GM19324 (cell line): ENCODE measurements at regions not wholly inside any gene's neighbourhood (a gene's known extent, or its start where the extent isn't known, plus 50 kb on each side); places are given as distances from the start of the nearest gene placed in this dataset.
"Not testable (repeated sequence)": the region's sequence is repeated elsewhere in the genome, so short reads cannot be mapped to it uniquely, and the experiment has no call there.

Experiments used
- ATAC-seq: cut with Tn5 transposase; IDR thresholded peaks from one replicate; pipeline ENCODE4 v1.9.1; 2021; ENCODE audit warnings: mild to moderate bottlenecking, moderate library complexity; ENCODE audit not compliant: unreplicated experiment, low FRiP score

- ATAC-seq, result no peak
Measured at GRCh38 chr6:47180633-47181032, 129.1 kb downstream of the TNFRSF21 start.

DNA sequence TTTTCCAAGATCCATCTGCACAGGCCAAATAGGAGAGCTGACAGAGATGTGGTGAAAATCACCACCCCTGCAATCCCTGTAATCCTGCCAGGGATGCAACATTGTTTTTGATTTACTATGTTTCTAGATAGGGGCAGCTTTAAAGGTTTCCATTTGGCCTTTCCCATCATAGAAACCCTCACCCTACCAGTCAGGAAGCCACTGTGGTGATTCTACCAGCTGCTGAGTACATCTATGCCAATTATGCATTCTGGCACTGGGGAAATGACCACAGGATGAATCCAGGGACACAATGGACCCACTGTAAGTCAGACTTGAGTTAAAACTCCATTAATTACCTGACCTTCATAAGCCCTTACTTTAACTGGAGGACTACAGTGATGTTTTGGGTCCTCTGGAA is 130.4 kb downstream of the TNFRSF21 start:
- ATAC-seq, result no peak

DNA sequence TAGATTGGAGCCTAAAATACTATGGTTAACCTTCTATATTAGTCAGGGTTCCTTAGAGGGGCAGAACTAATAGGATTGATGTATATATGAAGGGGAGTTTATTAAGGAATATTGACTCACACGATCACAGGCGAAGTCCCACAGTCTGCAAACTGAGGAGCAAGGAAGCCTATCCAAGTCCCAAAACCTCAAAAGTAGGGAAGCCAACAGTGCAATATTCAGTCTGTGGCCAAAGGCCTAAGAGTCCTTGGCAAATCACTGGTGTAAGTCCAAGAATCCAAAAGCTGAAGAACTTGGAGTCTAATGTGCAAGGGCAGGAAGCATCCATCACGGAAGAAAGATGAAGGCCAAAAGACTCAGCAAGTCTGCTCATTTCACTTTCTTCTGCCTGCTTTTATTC is 133.5 kb upstream of the ADGRF1 start:
- ATAC-seq, result no peak

- no peak for ATAC-seq
Measured at GRCh38 chr6:47174502-47175023, 132.4 kb upstream of the ADGRF1 start.

GRCh38 chr6:47174063-47174462 is 131.9 kb upstream of the ADGRF1 start:
- ATAC-seq, result not testable (repeated sequence)

DNA sequence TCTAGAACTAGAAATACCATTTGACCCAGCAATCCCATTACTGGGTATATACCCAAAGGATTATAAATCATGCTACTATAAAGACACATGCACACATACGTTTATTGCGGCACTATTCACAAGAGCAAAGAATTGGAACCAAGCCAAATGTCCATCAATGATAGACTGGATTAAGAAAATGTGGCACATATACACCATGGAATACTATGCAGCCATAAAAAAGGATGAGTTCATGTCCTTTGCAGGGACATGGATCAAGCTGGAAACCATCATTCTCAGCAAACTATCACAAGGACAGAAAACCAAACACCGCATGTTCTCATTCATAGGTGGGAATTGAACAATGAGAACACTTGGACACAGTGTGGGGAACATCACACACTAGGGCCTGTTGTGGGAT is 131.0 kb upstream of the ADGRF1 start:
- not testable (repeated sequence) for ATAC-seq

- no peak for ATAC-seq
Measured at GRCh38 chr6:47170617-47170947, 128.4 kb upstream of the ADGRF1 start.

DNA sequence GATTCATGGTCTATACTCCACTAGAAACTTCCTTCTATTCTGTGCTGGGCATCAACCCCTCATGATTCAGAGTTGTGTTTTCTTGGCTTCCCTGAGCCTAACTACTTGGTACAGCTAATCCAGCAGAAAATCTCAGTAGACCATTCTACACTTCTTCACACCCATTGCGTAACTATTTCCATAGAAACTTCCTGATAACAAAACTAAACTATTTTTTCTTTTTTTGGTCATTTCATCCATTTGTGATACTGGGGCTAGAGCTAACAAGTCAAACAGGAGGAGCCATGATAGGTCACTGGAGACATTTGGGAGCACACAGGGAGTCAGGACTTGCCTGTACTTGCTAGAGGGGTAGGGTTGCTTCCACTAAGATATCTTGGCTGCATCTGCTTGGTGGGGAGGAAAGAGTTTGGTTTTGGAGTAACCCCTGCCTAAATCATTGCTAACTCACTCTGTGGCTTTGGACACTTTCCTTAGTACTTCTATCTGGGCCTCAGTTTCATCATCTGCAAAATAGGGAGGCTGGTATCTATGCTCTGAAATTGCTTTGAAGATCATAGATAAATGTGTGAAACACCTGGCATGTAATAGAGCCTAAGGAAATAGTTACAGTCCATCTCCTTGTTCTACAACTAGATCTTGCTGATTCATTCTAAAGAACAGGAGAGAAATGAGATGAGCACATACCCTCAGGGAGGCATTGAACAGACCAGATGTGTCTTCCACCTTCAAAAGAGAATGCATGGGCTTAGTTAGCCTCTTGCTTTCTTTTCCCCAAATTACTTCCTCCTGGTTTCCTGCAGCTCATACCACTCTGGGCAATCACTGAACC is 127.9 kb upstream of the ADGRF1 start:
- ATAC-seq, result no peak

GRCh38 chr6:47168180-47168579 is 126.0 kb upstream of the ADGRF1 start:
- no peak for ATAC-seq

DNA sequence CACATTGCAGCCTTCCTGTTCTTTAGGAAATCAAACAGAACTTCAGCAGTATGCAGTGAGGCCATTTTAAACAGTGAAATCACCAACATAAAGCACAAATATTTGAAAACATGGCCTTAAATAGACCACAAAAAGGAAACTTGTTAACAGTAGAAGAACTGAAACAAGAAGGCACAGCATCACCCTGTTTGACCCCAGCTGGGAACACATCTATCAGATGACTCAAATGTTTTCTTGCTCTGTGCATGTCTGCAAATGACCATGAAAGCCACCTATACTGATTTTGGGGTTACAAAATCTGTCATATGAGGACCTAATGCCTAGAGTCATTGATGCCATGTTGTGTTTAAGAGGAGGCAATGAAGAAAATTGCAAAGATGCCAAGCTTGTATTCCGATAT is 123.8 kb upstream of the ADGRF1 start:
- ATAC-seq, result peak; percentile 76

GRCh38 chr6:47164877-47165276 is 122.7 kb upstream of the ADGRF1 start:
- no peak for ATAC-seq

GRCh38 chr6:47163536-47163935 is 121.4 kb upstream of the ADGRF1 start:
- ATAC-seq, result no peak

GRCh38 chr6:47162793-47163192 is 120.7 kb upstream of the ADGRF1 start:
- no peak for ATAC-seq

DNA sequence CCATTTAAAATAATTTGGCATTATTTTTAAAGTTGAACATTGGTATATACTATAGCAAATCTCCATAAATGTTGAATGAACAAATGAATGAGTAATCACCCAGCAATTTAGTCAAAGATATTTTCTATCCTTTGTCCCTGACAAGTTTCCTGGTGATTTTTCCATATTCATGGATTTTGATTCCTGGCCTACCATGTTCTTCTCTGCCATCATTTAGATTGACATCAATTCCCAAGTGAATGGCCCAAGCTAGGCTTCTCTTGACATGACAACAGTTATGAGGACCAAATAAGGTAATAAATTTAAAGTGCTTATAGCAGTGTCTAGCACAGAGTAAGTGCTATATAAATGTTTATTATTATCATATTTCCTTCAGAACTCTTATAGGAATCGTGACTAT is 120.1 kb upstream of the ADGRF1 start:
- ATAC-seq, result no peak

GRCh38 chr6:47161176-47161687 is 119.1 kb upstream of the ADGRF1 start:
- ATAC-seq, result no peak

DNA sequence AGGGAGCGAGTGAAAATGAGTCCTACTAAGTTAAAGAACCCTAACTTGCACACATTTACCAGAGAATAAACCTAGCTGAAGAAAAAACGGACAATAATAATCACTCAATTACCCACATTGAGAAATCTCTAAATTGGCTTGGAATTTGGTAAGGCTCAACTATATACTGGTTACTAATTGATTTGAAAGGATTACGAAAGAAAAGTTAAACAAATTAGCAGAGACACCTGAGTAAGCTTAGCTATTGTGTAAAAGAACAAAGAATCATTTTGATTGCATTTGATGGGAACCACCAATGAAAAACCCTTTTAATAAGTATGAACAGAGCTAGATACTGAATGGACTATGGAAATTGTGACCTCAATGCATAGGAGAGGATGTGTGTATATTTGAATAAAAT is 118.6 kb upstream of the ADGRF1 start:
- ATAC-seq, result no peak

GRCh38 chr6:47159763-47160162 is 117.6 kb upstream of the ADGRF1 start:
- no peak for ATAC-seq

DNA sequence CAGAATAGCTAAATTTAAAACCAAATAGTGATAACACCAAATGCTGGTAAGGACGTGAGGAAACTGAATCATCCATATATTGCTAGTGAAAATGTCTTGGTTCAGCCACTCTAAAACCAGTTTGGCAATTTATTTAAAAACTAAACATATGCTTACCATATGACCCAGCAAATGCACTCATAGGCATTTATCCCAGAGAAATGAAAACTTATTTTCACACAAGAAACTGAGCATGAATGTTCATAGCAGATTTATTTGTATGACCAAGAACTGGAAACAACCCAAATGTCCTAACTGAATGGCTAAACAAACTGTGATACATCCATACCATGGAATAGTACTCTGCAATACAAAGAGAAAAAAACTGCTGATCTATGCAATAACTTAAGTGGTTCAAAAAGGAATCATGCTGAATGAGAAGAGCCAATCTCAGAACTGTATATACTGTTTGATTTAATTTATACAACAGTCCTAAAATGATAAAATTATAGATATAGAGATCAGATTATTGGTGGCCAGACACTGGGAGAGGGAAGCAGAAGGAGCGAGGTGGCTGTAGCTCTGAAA is 115.6 kb upstream of the ADGRF1 start:
- ATAC-seq, result no peak

DNA sequence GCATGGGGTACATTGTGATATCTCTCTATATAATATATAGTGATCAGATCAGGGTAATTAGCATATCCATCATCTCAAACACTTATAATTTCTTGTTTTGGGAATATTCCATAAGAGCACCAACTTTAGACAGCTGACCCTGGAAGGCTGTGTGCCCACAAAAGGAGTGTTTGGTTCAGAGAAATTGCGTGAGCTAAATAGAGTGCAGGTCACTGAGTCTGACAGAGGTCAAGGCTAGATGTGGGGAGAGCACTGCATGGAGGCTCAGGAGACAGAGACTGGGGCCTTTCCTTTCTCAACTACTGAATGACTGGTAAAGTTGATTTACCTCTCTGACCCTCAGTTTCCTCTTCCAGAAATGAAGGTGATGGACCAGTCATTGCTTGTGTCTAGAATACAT is 114.9 kb upstream of the ADGRF1 start:
- ATAC-seq, result no peak

DNA sequence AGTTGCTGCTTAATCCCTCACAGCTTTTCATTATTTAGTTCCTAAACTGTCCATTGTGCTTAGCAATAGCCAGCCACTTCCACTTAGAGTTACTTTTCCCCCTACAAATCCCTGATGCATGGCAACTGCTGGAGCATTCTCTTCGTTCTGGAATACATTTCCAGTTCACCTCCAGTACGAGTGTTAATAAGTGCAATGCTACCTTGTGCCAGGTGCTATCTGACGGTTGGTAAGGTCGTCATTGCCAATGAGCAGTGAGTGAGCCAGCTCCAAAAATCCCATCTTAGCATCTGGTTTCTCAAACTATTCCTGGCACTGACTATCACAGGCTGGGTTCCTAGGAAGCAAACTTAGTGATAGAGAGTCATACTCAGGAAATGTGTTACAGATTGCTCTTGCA is 114.1 kb upstream of the ADGRF1 start:
- ATAC-seq, result no peak

GRCh38 chr6:47153404-47153755 is 111.2 kb upstream of the ADGRF1 start:
- no peak for ATAC-seq
